Stimulated activated CD4-positive, alpha-beta T cell treated with anti-CD3 and anti-CD28 coated beads, TNF-alpha, amount 100 ng/mL, for 48 hours (primary cell): ENCODE measurements at regions not wholly inside any gene's neighbourhood (a gene's known extent, or its start where the extent isn't known, plus 50 kb on each side); places are given as distances from the start of the nearest gene placed in this dataset.

ENCODE experiments used
- DNase-seq, 3 donors: peaks; one replicate each; pipeline ENCODE4 v3.0.0-alpha.2; 2020; ENCODE audit warnings: low read depth in 3 of 3

GRCh38 chr1:229109320-229109761, 161.6 kb upstream of the RAB4A start:
- no peak for DNase-seq

DNA sequence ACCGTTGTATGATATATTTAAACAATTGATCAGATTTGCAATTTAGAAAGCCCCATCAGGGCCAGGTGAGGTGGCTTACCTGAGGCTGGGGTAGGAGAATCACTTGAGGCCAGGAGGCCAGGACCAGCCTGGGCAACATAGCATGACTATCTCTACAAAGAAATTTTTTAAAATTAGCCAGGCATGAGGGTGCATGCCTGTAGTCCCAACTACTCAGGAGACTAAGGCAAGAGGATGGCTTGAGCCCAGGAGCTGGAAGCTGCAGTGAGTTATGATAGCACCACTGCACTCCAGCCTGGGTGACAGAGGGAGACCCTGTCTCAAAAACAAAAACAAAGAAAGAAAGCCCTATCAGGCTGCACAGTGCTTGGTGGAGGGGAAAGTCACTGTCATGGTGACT, 159.9 kb upstream of the RAB4A start:
- DNase-seq = no peak

- DNase-seq = no peak
Observed at GRCh38 chr1:229111703-229112319, 159.1 kb upstream of the RAB4A start.

DNA sequence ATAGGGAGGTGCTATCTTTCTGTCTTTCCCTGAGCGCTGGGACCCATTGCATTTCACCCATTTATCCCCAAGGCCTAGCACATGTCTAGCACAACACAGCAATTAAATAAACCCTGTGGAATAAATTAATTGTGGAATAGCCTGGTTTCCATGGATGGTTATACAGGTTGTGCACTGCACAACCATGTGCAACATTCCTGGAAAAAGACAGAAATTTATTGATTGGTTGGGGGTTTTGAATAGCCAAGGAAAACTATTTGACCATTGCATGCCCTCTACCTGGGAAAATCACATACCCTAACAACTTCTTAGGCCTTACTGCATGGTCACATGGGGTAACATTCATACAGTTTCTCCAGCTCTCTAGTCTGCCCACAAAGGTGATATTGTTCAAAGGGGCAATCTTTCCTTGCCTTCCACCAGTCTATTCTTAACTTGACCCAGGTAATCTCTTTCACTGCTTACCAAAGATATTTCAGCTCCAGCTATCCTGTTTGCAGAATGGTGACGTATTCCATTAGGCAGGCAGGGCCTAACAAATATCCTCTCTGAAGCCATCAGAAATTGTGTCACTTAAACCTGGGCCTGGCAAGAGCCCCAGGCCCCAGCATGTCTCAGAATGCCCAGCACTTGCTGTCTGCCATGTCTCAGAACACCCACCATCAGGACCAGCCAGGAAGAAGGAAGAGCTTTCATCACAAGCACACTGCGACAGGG, 157.9 kb upstream of the RAB4A start:
- no peak for DNase-seq

GRCh38 chr1:229114315-229114714, 156.6 kb upstream of the RAB4A start:
- no peak for DNase-seq

GRCh38 chr1:229114850-229115365, 156.0 kb upstream of the RAB4A start:
- DNase-seq = no peak

- no peak for DNase-seq
Observed at GRCh38 chr1:229116114-229116513, 154.8 kb upstream of the RAB4A start.

- DNase-seq = no peak
Observed at GRCh38 chr1:229117664-229118300, 153.1 kb upstream of the RAB4A start.

- DNase-seq = no peak
Observed at GRCh38 chr1:229118477-229119061, 152.3 kb upstream of the RAB4A start.

- DNase-seq = no peak
Observed at GRCh38 chr1:229119161-229119560, 151.8 kb upstream of the RAB4A start.

DNA sequence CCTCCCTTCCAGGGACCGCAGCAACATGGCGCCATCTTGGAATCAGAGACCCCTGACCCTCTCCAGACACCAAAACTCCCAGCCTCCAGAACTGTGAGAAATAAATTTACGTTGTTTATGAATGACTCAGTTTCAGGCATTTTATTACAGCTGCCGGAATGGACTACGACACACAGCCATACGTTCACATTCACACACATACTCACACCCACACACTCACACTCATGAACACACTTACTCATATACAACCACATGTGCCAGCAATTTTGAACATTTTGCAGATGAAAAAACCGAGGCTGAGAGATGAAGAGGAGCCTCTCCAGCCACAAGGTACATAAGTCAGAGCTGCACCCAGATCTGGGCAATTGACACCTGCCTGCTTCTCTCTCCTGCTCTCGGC, 151.0 kb upstream of the RAB4A start:
- DNase-seq = no peak

GRCh38 chr1:229121845-229122436, 149.0 kb upstream of the RAB4A start:
- DNase-seq = no peak

- no peak for DNase-seq
Observed at GRCh38 chr1:229122606-229123005, 148.3 kb upstream of the RAB4A start.

- no peak for DNase-seq
Observed at GRCh38 chr1:229124116-229124515, 146.8 kb upstream of the RAB4A start.

DNA sequence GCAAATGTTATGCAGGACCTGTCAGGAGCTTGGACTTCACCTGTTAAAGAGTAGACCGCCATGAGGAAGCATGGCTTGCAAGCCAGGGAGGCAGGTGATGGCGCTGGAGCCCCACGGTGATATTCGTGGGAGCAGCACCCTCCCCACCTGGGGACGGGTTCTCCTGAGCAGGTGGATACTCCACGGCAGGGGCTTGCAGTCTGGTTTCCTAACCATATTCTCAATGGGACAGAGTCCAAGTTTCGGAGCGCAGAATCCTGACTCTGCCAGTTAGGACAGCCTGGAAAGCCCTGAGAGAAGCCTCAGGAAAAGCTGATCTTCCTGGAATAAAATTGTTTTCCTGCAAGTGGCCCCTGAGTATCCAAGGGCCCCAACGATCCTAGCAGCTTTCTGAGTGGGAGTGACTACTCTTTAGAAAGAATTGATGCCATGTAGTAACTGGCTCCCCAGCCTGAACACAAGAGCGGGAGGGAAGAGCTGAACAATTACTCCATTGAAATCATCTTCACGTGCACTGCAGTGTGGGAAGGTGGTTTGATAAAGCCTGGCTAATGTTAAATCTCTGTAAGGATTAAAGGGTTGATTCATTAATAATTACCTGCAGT, 146.3 kb upstream of the RAB4A start:
- no peak for DNase-seq

DNA sequence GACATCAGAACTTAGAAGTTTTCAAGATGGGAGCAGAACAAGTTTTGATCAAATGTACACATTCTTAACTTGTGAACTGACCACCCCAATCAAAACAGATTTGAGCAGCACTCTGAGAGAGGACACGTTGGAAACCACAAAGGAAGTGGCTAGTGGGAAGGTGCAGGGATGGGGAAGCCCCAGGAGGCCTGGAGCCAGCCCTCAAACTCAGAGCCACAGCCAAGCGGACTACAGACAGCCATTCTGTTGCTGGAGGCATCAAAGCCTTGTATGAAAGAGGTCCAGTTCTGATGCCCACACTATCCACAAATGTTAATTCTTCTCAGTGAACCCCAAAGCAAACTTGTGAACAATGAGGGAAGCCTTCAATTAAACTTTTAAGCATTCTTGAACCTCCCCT, 143.6 kb upstream of the RAB4A start:
- no peak for DNase-seq

DNA sequence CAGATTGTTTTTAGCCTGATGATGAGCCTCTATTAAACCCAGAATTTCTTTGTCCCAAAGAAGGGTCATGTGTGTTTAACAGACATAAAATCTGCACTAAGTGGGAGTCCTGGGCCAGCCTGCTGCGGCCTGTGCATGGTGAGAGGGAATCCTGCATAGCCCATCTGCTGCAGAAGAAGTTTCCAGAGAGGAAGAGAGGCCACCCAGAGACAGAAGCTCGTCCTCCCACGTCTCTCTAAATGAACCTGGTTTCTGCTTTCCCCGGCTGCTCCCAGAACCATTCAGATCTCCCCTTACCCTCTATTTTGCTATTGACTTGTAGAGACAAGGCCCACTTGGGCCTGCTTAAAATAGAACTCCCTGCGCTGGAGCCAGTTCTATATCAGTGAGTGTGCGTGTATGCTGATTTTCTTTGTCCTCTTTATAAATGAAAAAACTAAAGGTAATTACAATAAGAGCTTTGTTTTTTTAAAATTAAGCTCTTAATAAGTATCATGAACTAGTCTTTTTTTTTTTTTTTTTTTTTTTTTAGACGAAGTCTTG, 142.8 kb upstream of the RAB4A start:
- DNase-seq = no peak

- DNase-seq = no peak
Observed at GRCh38 chr1:229129301-229130027, 141.4 kb upstream of the RAB4A start.

DNA sequence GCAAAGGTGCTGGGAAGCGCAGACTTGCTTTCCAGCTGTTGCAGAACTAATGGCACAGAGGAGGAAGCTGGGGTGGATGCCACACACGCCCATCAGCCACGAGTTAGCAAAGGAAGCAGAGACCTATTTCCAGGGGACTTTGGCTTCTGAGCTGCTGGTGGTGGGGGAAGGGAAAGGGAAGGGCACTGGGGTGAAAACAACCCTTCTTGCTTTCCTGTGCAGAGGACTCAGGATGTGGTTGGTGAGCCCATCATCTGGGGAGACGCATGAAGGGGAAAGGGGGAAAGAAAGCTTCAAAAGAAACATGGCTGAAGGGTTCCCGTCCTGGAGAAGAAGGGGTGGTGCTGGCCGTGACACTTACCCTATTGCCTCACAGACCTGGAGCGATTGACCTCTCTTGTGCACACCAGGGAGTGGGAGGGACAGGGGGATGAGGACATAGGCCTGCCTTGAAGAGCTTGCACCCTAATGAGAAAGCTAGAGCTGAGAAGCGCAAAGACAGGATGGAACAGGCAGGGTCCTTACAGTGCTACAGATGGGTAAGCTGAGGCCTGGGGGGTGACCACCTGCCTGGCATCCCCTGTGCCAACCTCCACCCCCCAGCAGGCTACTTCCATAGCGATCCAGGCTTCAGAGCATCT, 140.8 kb upstream of the RAB4A start:
- no peak for DNase-seq
